ENCODE measurements at regions not wholly inside any gene's neighbourhood (a gene's known extent, or its start where the extent isn't known, plus 50 kb on each side); places are given as distances from the start of the nearest gene placed in this dataset.

- H3K4me1 ChIP-seq (ENCODE audit: control insufficient read depth in 5 of 5, insufficient read depth in 5 of 5, low read length in 5 of 5): no peaks in the 10 kb centered on the region
- H3K4me3 ChIP-seq: no peak overlapping the region
- WGBS, 2 donors: 72 to 73% methylated on average over 5 of the region's 5 CpGs
- H3K27me3 ChIP-seq (ENCODE audit: control insufficient read depth in 3 of 3, insufficient read depth in 3 of 3, low read length in 2 of 3): no peaks in the 10 kb centered on the region
- no peak for TF ChIP-seq CTCF (IDR thresholded peaks at IDR 0.05; ENCODE audit: control extremely low read depth, extremely low read depth)
- no peaks in the 10 kb centered on the region for H3K36me3 ChIP-seq (ENCODE audit: control insufficient read depth in 4 of 4, insufficient read depth in 4 of 4, low read length in 4 of 4)
- ATAC-seq (ENCODE audit: insufficient read depth, low FRiP score) (no peak), DNase-seq (no peak)
- peak overlapping the region in 1 of 2 donors; percentile 21 for H3K27ac ChIP-seq (ENCODE audit: low read depth in 1 of 2, low read length in 1 of 2)
- H3K9me3 ChIP-seq (ENCODE audit: control insufficient read depth in 4 of 4, insufficient read depth in 3 of 4, low read length in 3 of 4): peaks cover 0 to under 1% (median 0%) of the 10 kb centered on the region in 4 donors
- no peak overlapping the region for H3K9ac ChIP-seq (ENCODE audit: insufficient read depth in 1 of 2, low read length in 2 of 2)
Measured at GRCh38 chr2:217105733-217106649, 246.1 kb upstream of the TNP1 start.

DNA sequence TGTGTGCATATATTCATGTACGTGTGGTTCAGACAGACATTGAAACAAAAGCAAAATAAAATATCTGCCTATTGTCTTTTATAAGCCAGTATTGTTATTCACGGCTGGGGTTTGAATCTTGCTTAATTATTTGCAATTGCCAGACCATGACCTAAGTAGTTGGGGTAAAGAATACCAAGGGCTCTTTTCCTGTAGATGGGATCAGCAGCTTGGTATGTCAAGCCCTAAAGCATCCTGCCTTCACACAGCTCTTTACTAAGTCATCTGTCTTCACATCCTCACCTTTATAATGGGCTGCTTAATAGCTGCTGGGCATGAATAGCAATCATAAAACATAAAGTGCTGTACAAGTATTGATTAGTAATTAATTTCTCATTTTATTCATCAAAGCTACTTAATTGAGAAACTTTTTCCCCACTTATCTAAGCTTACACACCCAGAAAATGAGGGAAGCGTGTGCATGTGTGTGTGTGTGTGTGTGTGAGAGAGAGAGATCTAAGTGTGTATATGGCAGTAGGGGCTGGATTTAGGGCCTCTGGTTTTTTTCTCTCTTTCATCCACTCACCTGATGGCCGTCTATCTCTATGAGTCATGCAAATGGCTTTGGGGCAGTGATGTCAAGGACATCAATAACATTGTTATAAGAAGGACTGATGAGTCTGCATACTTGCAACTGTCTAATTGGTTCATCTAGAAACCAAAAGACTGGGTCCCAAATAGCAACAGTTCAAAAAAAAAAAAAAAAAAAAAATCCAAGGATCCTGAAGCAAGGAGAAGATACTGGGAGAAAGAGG lies 244.1 kb upstream of the TNP1 start:
- no peak overlapping the region for H3K9ac ChIP-seq (ENCODE audit: insufficient read depth in 1 of 2, low read length in 2 of 2)
- H3K9me3 ChIP-seq (ENCODE audit: control insufficient read depth in 4 of 4, insufficient read depth in 3 of 4, low read length in 3 of 4): peaks cover 0 to 2% (median 0%) of the 10 kb centered on the region in 4 donors
- 88 to 93% methylated on average over 4 of the region's 4 CpGs for WGBS, 2 donors
- H3K36me3 ChIP-seq (ENCODE audit: control insufficient read depth in 4 of 4, insufficient read depth in 4 of 4, low read length in 4 of 4): no peaks in the 10 kb centered on the region
- no peaks in the 10 kb centered on the region for H3K4me1 ChIP-seq (ENCODE audit: control insufficient read depth in 5 of 5, insufficient read depth in 5 of 5, low read length in 5 of 5)
- no peak overlapping the region for H3K4me3 ChIP-seq
- DNase-seq (no peak), ATAC-seq (ENCODE audit: insufficient read depth, low FRiP score) (no peak)
- TF ChIP-seq CTCF (IDR thresholded peaks at IDR 0.05; ENCODE audit: control extremely low read depth, extremely low read depth): no peak
- no peaks in the 10 kb centered on the region for H3K27me3 ChIP-seq (ENCODE audit: control insufficient read depth in 3 of 3, insufficient read depth in 3 of 3, low read length in 2 of 3)
- no peak overlapping the region for H3K27ac ChIP-seq (ENCODE audit: low read depth in 1 of 2, low read length in 1 of 2)

DNA sequence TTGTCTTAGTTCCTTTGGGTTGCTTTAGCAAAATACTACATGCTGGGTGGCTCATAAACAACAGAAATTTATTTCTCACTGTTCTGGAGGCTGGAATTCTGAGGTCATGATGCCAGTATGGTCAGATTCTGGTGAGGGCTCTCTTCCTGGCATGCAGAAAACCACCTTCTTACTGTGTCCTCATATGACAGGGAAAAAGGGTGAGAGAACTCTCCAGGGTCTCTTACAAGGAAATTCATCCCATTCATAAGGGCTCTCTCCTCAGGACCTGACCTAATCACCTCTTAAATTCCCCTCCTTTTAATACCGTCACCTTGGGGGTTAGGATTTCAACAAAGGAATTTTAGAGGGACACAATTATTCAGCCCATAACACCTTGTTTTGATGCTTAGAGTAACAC lies 243.1 kb upstream of the TNP1 start:
- H3K9me3 ChIP-seq (ENCODE audit: control insufficient read depth in 4 of 4, insufficient read depth in 3 of 4, low read length in 3 of 4): peaks cover 0 to 2% (median 0%) of the 10 kb centered on the region in 4 donors
- H3K9ac ChIP-seq (ENCODE audit: insufficient read depth in 1 of 2, low read length in 2 of 2): no peak overlapping the region
- H3K4me3 ChIP-seq: no peak overlapping the region
- no peak for ATAC-seq (ENCODE audit: insufficient read depth, low FRiP score)
- no peaks in the 10 kb centered on the region for H3K36me3 ChIP-seq (ENCODE audit: control insufficient read depth in 4 of 4, insufficient read depth in 4 of 4, low read length in 4 of 4)
- no peak for DNase-seq
- 76 to 81% methylated on average over 1 of the region's 1 CpG for WGBS, 2 donors
- H3K27ac ChIP-seq (ENCODE audit: low read depth in 1 of 2, low read length in 1 of 2): no peak overlapping the region
- no peaks in the 10 kb centered on the region for H3K4me1 ChIP-seq (ENCODE audit: control insufficient read depth in 5 of 5, insufficient read depth in 5 of 5, low read length in 5 of 5)
- TF ChIP-seq CTCF (IDR thresholded peaks at IDR 0.05; ENCODE audit: control extremely low read depth, extremely low read depth): no peak
- no peaks in the 10 kb centered on the region for H3K27me3 ChIP-seq (ENCODE audit: control insufficient read depth in 3 of 3, insufficient read depth in 3 of 3, low read length in 2 of 3)
